ENCODE measurements at regions not wholly inside any gene's neighbourhood (a gene's known extent, or its start where the extent isn't known, plus 50 kb on each side); places are given as distances from the start of the nearest gene placed in this dataset.

DNA sequence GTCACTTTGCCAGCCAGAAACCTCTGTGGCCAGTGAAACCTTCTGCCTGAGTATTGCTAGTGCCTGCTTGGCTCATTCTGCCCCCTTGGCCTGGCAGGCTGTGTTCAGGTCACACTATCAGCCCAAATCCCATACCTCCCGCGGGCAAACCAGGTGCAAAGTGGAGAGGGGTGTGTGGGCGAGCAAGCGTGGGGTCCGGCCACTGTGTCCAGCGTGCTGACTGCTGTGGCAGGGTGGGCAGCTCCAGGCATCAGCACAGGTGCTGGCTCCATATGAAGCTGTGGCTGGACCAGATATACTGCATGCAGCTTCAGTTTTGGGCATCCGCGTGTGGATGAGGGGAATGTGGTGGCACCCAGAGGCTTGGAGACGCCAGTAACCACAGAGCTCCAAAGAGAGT lies 576.5 kb upstream of the EDIL3 start:
- H3K27me3 ChIP-seq (ENCODE audit: insufficient read depth in 3 of 3, low read length in 2 of 3): no peaks in the 10 kb centered on the region
- H3K9me3 ChIP-seq: no peaks in the 10 kb centered on the region
- H3K27ac ChIP-seq: no peak overlapping the region
- H3K36me3 ChIP-seq (ENCODE audit: insufficient read depth in 1 of 2, low read depth in 1 of 2): no peaks in the 10 kb centered on the region
- TF ChIP-seq, protein P1, sequence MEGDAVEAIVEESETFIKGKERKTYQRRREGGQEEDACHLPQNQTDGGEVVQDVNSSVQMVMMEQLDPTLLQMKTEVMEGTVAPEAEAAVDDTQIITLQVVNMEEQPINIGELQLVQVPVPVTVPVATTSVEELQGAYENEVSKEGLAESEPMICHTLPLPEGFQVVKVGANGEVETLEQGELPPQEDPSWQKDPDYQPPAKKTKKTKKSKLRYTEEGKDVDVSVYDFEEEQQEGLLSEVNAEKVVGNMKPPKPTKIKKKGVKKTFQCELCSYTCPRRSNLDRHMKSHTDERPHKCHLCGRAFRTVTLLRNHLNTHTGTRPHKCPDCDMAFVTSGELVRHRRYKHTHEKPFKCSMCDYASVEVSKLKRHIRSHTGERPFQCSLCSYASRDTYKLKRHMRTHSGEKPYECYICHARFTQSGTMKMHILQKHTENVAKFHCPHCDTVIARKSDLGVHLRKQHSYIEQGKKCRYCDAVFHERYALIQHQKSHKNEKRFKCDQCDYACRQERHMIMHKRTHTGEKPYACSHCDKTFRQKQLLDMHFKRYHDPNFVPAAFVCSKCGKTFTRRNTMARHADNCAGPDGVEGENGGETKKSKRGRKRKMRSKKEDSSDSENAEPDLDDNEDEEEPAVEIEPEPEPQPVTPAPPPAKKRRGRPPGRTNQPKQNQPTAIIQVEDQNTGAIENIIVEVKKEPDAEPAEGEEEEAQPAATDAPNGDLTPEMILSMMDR (IDR thresholded peaks at IDR 0.05): no peak
- intact Hi-C loops (cut with DNase I): no loop called here
- no peaks in the 10 kb centered on the region for H3K4me1 ChIP-seq
- H3K4me3 ChIP-seq: no peak overlapping the region
- ATAC-seq: no peak
- DNase-seq: no peak
- 82 to 99% (median 87%) methylated on average over 9 of the region's 9 CpGs for WGBS, 3 donors

DNA sequence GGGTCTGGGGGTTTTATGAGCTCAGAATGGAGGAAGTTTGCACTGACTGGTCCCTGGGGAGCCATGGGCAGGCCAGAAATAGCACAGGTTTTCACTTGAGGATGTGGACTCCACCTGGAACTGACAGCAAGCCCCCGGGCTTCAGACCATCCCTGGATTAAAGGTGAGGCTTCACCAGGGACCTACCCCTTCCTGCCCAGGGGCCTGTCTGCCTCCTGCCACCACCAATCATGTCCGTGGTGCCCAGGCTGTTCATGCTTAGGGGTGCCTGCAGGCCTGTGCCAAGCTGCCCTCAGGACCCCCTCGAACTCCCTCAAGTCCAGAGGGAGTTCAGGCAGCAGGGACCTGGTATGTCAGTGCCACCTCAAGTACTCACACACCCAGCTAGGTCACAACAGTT lies 577.2 kb upstream of the EDIL3 start:
- no peak for ATAC-seq
- no peaks in the 10 kb centered on the region for H3K27me3 ChIP-seq (ENCODE audit: insufficient read depth in 3 of 3, low read length in 2 of 3)
- no peak for DNase-seq
- 68 to 71% (median 70%) methylated on average over 3 of the region's 3 CpGs for WGBS, 3 donors
- no peak overlapping the region for H3K27ac ChIP-seq
- no peaks in the 10 kb centered on the region for H3K9me3 ChIP-seq
- intact Hi-C loops (cut with DNase I): no loop called here
- no peaks in the 10 kb centered on the region for H3K4me1 ChIP-seq
- TF ChIP-seq, protein P1 (IDR thresholded peaks at IDR 0.05): no peak
- no peaks in the 10 kb centered on the region for H3K36me3 ChIP-seq (ENCODE audit: insufficient read depth in 1 of 2, low read depth in 1 of 2)
- no peak overlapping the region for H3K4me3 ChIP-seq

DNA sequence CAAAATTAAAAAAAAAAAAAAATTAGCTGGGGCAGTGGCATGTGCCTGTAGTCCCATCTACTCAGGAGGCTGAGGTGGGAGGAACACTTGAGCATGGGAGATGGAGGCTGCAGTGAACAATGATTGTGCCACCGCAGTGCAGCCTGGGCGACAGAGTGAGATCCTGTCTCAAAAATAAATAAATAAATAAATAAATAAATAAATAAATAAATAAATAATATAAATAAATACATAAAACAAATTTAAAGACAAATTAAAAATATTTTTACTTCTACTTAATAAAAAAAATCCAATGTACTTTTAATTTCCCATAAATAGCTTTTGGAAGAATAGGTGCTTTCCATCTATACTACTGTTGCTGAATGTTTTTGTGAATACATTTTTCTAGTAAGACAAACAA lies 598.4 kb upstream of the EDIL3 start:
- Histone ChIP-seq H3K4me1 (no peaks in the 10 kb centered on the region), H3K36me3 (ENCODE audit: insufficient read depth in 1 of 2, low read depth in 1 of 2) (no peaks in the 10 kb centered on the region), H3K27ac (no peak overlapping the region), H3K4me3 (no peak overlapping the region), H3K9me3 (no peaks in the 10 kb centered on the region), H3K27me3 (ENCODE audit: insufficient read depth in 3 of 3, low read length in 2 of 3) (no peaks in the 10 kb centered on the region)
- TF ChIP-seq, protein P1 (IDR thresholded peaks at IDR 0.05): no peak
- 50 to 78% (median 71%) methylated on average over 2 of the region's 2 CpGs for WGBS, 3 donors
- ATAC-seq (no peak), DNase-seq (no peak)
- intact Hi-C loops (cut with DNase I): no loop called here

DNA sequence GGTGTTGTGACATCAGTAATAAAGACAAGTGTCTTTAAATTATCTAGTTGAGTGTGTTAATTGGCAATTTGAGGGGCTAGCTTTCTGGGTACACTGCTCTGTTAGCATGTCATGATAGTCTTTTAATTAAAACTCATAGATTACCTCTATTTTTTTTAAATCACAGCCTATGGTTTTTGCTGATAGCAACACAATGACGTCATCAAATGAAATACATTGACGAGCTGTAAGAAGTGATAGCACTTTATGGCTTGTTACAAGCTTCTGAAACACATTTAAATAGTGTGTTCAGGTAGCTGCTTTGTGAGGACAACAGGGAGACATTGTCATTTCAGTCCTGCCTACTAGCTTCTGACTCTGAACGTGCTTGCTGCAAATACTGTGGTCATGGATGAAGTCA lies 600.5 kb upstream of the EDIL3 start:
- TF ChIP-seq, protein P1 (IDR thresholded peaks at IDR 0.05): no peak
- H3K4me3 ChIP-seq: no peak overlapping the region
- ATAC-seq (no peak), DNase-seq (no peak)
- no peak overlapping the region for H3K27ac ChIP-seq
- 27 to 33% (median 29%) methylated on average over 3 of the region's 3 CpGs for WGBS, 3 donors
- intact Hi-C loops (cut with DNase I): no loop called here
- H3K36me3 ChIP-seq (ENCODE audit: insufficient read depth in 1 of 2, low read depth in 1 of 2): no peaks in the 10 kb centered on the region
- no peaks in the 10 kb centered on the region for H3K9me3 ChIP-seq
- H3K27me3 ChIP-seq (ENCODE audit: insufficient read depth in 3 of 3, low read length in 2 of 3): no peaks in the 10 kb centered on the region
- H3K4me1 ChIP-seq: no peaks in the 10 kb centered on the region

DNA sequence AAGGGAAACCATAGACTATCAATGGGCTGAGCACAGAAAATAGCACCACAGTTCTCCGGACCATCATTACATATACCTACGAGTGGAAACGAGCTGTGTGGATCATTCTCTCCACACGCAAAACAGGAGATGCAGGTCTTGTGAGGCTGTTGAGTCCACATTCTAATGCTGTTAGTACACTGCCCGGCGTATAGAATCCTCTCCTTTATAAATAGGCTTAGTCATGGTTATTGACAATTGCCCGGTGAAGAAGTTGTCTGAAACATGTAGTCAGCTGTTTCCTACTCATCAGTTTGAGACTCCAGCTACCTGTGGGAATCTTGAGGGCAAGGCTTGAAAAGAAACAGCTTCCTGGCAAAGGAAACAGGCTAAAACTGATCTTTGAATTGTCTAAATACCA lies 602.0 kb upstream of the EDIL3 start:
- ATAC-seq: no peak
- Histone ChIP-seq H3K27me3 (ENCODE audit: insufficient read depth in 3 of 3, low read length in 2 of 3) (no peaks in the 10 kb centered on the region), H3K36me3 (ENCODE audit: insufficient read depth in 1 of 2, low read depth in 1 of 2) (no peaks in the 10 kb centered on the region), H3K4me3 (no peak overlapping the region), H3K27ac (no peak overlapping the region), H3K9me3 (no peaks in the 10 kb centered on the region), H3K4me1 (no peaks in the 10 kb centered on the region)
- DNase-seq: no peak
- TF ChIP-seq, protein P1 (IDR thresholded peaks at IDR 0.05): no peak
- WGBS, 3 donors: 39 to 55% (median 46%) methylated on average over 7 of the region's 7 CpGs
- intact Hi-C loops (cut with DNase I): no loop called here

Data from psoas muscle (tissue), 7 donors.